GM12878 (cell line): ENCODE measurements at regions not wholly inside any gene's neighbourhood (a gene's known extent, or its start where the extent isn't known, plus 50 kb on each side); places are given as distances from the start of the nearest gene placed in this dataset.

Experiments used
- ATAC-seq: fragments of 200-7000 bp; cut with Tn5 transposase; 3 replicates; pipeline ENCODE4 v1.9.1; 2020; ENCODE audit warnings: mild to moderate bottlenecking, moderate library complexity
- BruUV-seq: library from RNA; stranded (reverse); fragments of 400-500 nt; replicated peaks from 2 replicates; lab custom pipeline; 2021; lab: Mats Ljungman, UMichigan
- CTCF ChIA-PET: fragments of 300-600 bp; sonication (Branson Sonifier 250); formaldehyde crosslinking; extraction: SDS; loops from one replicate; lab custom pipeline; 2021; ENCODE audit warnings: inconsistent platforms; lab: Yijun Ruan, JAX
- POLR2A ChIA-PET: fragments of 350-600 bp; formaldehyde crosslinking; extraction: SDS; loops from one replicate; lab custom pipeline; 2021; ENCODE audit warnings: inconsistent platforms; lab: Charles Lee
- RAD21 ChIA-PET: fragments of 300-600 bp; sonication (Branson Sonifier 250); formaldehyde crosslinking; loops from one replicate; lab custom pipeline; 2023; ENCODE audit warnings: antibody characterized with exemption; ENCODE audit not compliant: unreplicated experiment; lab: Charles Lee
- SMC1A ChIA-PET: fragments of 300-600 bp; sonication (Branson Sonifier 250); formaldehyde crosslinking; loops from one replicate; lab custom pipeline; 2023; ENCODE audit not compliant: unreplicated experiment, uncharacterized antibody; lab: Charles Lee
- DNase-seq: peaks from one replicate; pipeline ENCODE4 v3.0.0-alpha.2; 2011; ENCODE audit warnings: low read depth, low spot score
- FAIRE-seq: peaks from 3 replicates; lab custom pipeline; 2011; peaks lifted over from hg19 to GRCh38; lab: Jason Lieb, UNC
- H2AFZ ChIP-seq: 2 replicates; pipeline ENCODE4 v1.6.0; 2011; ENCODE audit warnings: low read depth, low read length, control low read depth; ENCODE audit not compliant: control insufficient read depth
- H3K27ac ChIP-seq: 2 replicates; pipeline ENCODE4 v1.5.1; 2011; ENCODE audit warnings: control low read depth; ENCODE audit not compliant: control insufficient read depth, insufficient read depth
- H3K27me3 ChIP-seq, 2 experiments: replicated peaks in 1 of 2; 2 replicates each; pipeline versions ENCODE4 v1.6.0 to v1.6.1; 2011; ENCODE audit warnings: low read length in 1 of 2; ENCODE audit not compliant: control insufficient read depth in 2 of 2, insufficient read depth in 2 of 2
- H3K36me3 ChIP-seq, 2 experiments: 2 replicates each; pipeline ENCODE4 v1.5.1; 2011; ENCODE audit warnings: low read length in 1 of 2; ENCODE audit not compliant: control insufficient read depth in 2 of 2, insufficient read depth in 2 of 2
- H3K4me1 ChIP-seq: 2 replicates; pipeline ENCODE4 v1.6.1; 2011; ENCODE audit warnings: mild to moderate bottlenecking, low read length, moderate library complexity, mixed read lengths; ENCODE audit not compliant: control insufficient read depth, insufficient read depth
- H3K4me2 ChIP-seq: 2 replicates; pipeline ENCODE4 v1.6.0; 2011; ENCODE audit warnings: control low read depth; ENCODE audit not compliant: control insufficient read depth, insufficient read depth
- H3K4me3 ChIP-seq: fragments of 200-600 bp; sonication (generic); 2 replicates; pipeline ENCODE4 v1.5.1; 2016
- H3K79me2 ChIP-seq: 2 replicates; pipeline ENCODE4 v1.6.0; 2011; ENCODE audit warnings: low read length; ENCODE audit not compliant: control insufficient read depth, insufficient read depth
- H3K9ac ChIP-seq: 2 replicates; pipeline ENCODE4 v1.8.0; 2011; ENCODE audit warnings: low read length, control low read depth, mixed read lengths; ENCODE audit not compliant: control insufficient read depth, insufficient read depth
- H3K9me3 ChIP-seq: replicated peaks from 3 replicates; pipeline ENCODE4 v1.5.1; 2011; ENCODE audit warnings: mild to moderate bottlenecking, low read length; ENCODE audit not compliant: control insufficient read depth, insufficient read depth
- H4K20me1 ChIP-seq: 2 replicates; pipeline ENCODE4 v1.6.0; 2011; ENCODE audit not compliant: control insufficient read depth, insufficient read depth
- ASH2L ChIP-seq: fragments of 300-600, 200-600 bp; sonication (generic); IDR thresholded peaks from 2 replicates; pipeline ENCODE4 v1.6.1; 2017; ENCODE audit warnings: low read depth, mild to moderate bottlenecking, borderline replicate concordance
- BCL11A ChIP-seq: IDR thresholded peaks from 2 replicates; pipeline ENCODE4 v1.6.1; 2011; ENCODE audit warnings: low read depth, low read length
- BHLHE40 ChIP-seq, 2 experiments: fragments of 450-650 bp in 1 of 2; IDR thresholded peaks; 2 replicates each; pipeline ENCODE4 v1.6.1; 2011 to 2017; ENCODE audit warnings: low read depth in 2 of 2, borderline replicate concordance in 1 of 2, improper control_type of control experiment in 1 of 2, low read length in 1 of 2, mild to moderate bottlenecking in 1 of 2
- CEBPB ChIP-seq, 2 experiments: fragments of 150-350 bp in 1 of 2; IDR thresholded peaks; 2 replicates each; pipeline ENCODE4 v1.6.1; 2012 to 2014; ENCODE audit warnings: low read depth in 2 of 2, low read length in 2 of 2, borderline replicate concordance in 1 of 2, inconsistent platforms in 1 of 2
- DPF2 ChIP-seq: fragments of 450-650 bp; IDR thresholded peaks from 2 replicates; pipeline ENCODE4 v1.6.1; 2017; ENCODE audit warnings: mild to moderate bottlenecking
- HDAC2 ChIP-seq: fragments of 200-600 bp; sonication (generic); IDR thresholded peaks from 2 replicates; pipeline ENCODE4 v1.6.1; 2017
- HSF1 ChIP-seq: fragments of 150-350 bp; IDR thresholded peaks from 2 replicates; pipeline ENCODE4 v1.6.1; 2014; ENCODE audit warnings: mild to moderate bottlenecking, low read depth, low read length
- PML ChIP-seq: IDR thresholded peaks from 2 replicates; pipeline ENCODE4 v1.6.1; 2012; ENCODE audit warnings: low read length, inconsistent platforms
- RUNX3 ChIP-seq: IDR thresholded peaks from 2 replicates; pipeline ENCODE4 v1.6.1; 2012; ENCODE audit warnings: low read length, inconsistent platforms
- USF2 ChIP-seq: IDR thresholded peaks from 2 replicates; pipeline ENCODE4 v1.6.1; 2011; ENCODE audit warnings: low read depth, low read length, improper control_type of control experiment, borderline replicate concordance
- WGBS: methylation state at CpG from one replicate; pipeline ENCODE4 v1.1.6; 2016; ENCODE audit warnings: low lambda C conversion rate; ENCODE audit not compliant: insufficient replicate concordance, insufficient coverage; ENCODE audit errors: missing lambda C conversion rate; 5-methylcytosine and 5-hydroxymethylcytosine counted together
- in situ Hi-C: fragments of 300-500 bp; cut with MboI; formaldehyde crosslinking; loops from 9 replicates; pipeline ENCODE4 v1.14.3; 2018; ENCODE audit warnings: mixed read lengths
- intact Hi-C: fragments of 100-400 bp; cut with micrococcal nuclease; formaldehyde crosslinking; loops from one replicate; pipeline ENCODE4 v1.14.2; 2022; ENCODE audit not compliant: unreplicated experiment
- TF ChIP-seq, protein P1 (sequence below): IDR thresholded peaks from 2 replicates; pipeline ENCODE4 v1.6.1; 2012; ENCODE audit warnings: low read length, inconsistent platforms
- TF ChIP-seq, protein P2 (sequence below): fragments of 450-650 bp; IDR thresholded peaks from 2 replicates; pipeline ENCODE4 v1.6.1; 2016; ENCODE audit warnings: mild to moderate bottlenecking
- TF ChIP-seq, protein P3 (sequence below): fragments of 450-650 bp; IDR thresholded peaks from 2 replicates; pipeline ENCODE4 v1.6.1; 2016; ENCODE audit warnings: mild to moderate bottlenecking

- TF ChIP-seq HSF1 (no peak), DPF2 (no peak), RUNX3 (no peak), CEBPB (IDR thresholded peaks at IDR 0.05; ENCODE audit: borderline replicate concordance in 1 of 2, low read depth in 2 of 2, low read length in 2 of 2) (no peak), BHLHE40 (IDR thresholded peaks at IDR 0.05; ENCODE audit: borderline replicate concordance in 1 of 2, low read depth in 2 of 2, low read length in 1 of 2) (no peak), HDAC2 (no peak), PML (no peak)
- TF ChIP-seq, protein P1, sequence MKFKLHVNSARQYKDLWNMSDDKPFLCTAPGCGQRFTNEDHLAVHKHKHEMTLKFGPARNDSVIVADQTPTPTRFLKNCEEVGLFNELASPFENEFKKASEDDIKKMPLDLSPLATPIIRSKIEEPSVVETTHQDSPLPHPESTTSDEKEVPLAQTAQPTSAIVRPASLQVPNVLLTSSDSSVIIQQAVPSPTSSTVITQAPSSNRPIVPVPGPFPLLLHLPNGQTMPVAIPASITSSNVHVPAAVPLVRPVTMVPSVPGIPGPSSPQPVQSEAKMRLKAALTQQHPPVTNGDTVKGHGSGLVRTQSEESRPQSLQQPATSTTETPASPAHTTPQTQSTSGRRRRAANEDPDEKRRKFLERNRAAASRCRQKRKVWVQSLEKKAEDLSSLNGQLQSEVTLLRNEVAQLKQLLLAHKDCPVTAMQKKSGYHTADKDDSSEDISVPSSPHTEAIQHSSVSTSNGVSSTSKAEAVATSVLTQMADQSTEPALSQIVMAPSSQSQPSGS, result no peak
- TF ChIP-seq, protein P2, sequence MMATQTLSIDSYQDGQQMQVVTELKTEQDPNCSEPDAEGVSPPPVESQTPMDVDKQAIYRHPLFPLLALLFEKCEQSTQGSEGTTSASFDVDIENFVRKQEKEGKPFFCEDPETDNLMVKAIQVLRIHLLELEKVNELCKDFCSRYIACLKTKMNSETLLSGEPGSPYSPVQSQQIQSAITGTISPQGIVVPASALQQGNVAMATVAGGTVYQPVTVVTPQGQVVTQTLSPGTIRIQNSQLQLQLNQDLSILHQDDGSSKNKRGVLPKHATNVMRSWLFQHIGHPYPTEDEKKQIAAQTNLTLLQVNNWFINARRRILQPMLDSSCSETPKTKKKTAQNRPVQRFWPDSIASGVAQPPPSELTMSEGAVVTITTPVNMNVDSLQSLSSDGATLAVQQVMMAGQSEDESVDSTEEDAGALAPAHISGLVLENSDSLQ, result no peak
Measured at GRCh38 chr16:35450648-35451047, 1991.2 kb downstream of the TP53TG3F start (continued).

DNA sequence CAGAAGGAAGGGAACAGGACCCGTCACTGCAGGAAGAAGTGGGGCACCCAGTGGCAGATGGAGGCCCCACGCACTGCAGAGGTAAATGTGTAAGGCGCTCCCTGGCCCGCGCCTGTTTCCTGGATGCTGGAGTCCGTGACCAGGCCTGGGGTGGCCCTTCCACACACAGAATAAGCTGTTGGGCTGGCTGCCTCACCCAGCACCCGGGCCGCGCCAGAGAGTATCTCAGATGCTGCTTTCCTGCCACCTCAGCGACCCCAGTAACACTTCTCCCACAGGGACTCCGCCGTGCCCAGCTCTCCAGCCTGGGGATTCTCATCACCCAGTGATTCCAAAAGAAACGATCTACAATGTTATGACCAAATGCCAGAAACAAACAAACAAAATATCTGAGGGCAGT lies 1993.1 kb downstream of the TP53TG3F start:
- no peak for ATAC-seq
- no peak overlapping the region for H3K4me3 ChIP-seq
- no peak overlapping the region for H3K27ac ChIP-seq
- intact Hi-C loops (loop anchor here (10.0 kb wide), 1 partner anchor 58 kb away; no protein-coding TSS in a partner anchor), in situ Hi-C loops (loop anchor here (25.0 kb wide), 2 partner anchors 360 to 685 kb away; no protein-coding TSS in a partner anchor)
- no peaks in the 10 kb centered on the region for H3K4me1 ChIP-seq
- peaks cover 2% of the 10 kb centered on the region; the same call in 2 of the 3 replicates for H3K9me3 ChIP-seq
- no peaks in the 10 kb centered on the region for H3K36me3 ChIP-seq
- RAD21 ChIA-PET, result no interaction called here
- no peak overlapping the region for H3K4me2 ChIP-seq
- FAIRE-seq, result no peak
- 53% methylated on average over 13 of the region's 13 CpGs for WGBS
- CTCF ChIA-PET, result no interaction called here
- no peaks in the 10 kb centered on the region for H3K27me3 ChIP-seq
- no peaks in the 10 kb centered on the region for H4K20me1 ChIP-seq
- SMC1A ChIA-PET, result no interaction called here
- no peak overlapping the region for H3K9ac ChIP-seq
- no TSS peak for BruUV-seq
- H3K79me2 ChIP-seq, result no peaks in the 10 kb centered on the region
- DNase-seq, result no peak
- POLR2A ChIA-PET, result no interaction called here
- no peak overlapping the region for H2AFZ ChIP-seq
- TF ChIP-seq DPF2, result no peak
- TF ChIP-seq, protein P2, result no peak
- TF ChIP-seq, protein P3, sequence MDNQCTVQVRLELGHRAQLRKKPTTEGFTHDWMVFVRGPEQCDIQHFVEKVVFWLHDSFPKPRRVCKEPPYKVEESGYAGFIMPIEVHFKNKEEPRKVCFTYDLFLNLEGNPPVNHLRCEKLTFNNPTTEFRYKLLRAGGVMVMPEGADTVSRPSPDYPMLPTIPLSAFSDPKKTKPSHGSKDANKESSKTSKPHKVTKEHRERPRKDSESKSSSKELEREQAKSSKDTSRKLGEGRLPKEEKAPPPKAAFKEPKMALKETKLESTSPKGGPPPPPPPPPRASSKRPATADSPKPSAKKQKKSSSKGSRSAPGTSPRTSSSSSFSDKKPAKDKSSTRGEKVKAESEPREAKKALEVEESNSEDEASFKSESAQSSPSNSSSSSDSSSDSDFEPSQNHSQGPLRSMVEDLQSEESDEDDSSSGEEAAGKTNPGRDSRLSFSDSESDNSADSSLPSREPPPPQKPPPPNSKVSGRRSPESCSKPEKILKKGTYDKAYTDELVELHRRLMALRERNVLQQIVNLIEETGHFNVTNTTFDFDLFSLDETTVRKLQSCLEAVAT, result no peak
- no peak for TF ChIP-seq BCL11A
- TF ChIP-seq USF2, result no peak
- no peak for TF ChIP-seq ASH2L
